Stimulated activated CD4-positive, alpha-beta T cell treated with anti-CD3 and anti-CD28 coated beads, TNF-alpha, amount 100 ng/mL, for 1 hour (primary cell): ENCODE measurements at regions not wholly inside any gene's neighbourhood (a gene's known extent, or its start where the extent isn't known, plus 50 kb on each side); places are given as distances from the start of the nearest gene placed in this dataset.
A peak's percentile ranks its signal among the peaks of the same experiment; 100 is the strongest.
"Not testable (repeated sequence)": the region's sequence is repeated elsewhere in the genome, so short reads cannot be mapped to it uniquely, and the experiment has no call there.

Experiments used
- DNase-seq, 3 donors: peaks; one replicate each; pipeline ENCODE4 v3.0.0-alpha.2; 2020; ENCODE audit warnings: low read depth in 3 of 3, low spot score in 1 of 3

- peak; percentile 56 to 78 (median 63) for DNase-seq
Observed at GRCh38 chr14:106605548-106606448, 1079.4 kb downstream of the TMEM121 start.

- DNase-seq = no peak
Observed at GRCh38 chr14:106606936-106607335, 1080.6 kb downstream of the TMEM121 start.

GRCh38 chr14:106610691-106611090 is 1084.3 kb downstream of the TMEM121 start:
- no peak for DNase-seq

GRCh38 chr14:106613256-106613655 is 1086.9 kb downstream of the TMEM121 start:
- no peak for DNase-seq

GRCh38 chr14:106618471-106618951 is 1092.1 kb downstream of the TMEM121 start:
- DNase-seq = peak; percentile 21 to 69 (median 50)

- no peak for DNase-seq
Observed at GRCh38 chr14:106619606-106620005, 1093.2 kb downstream of the TMEM121 start.

GRCh38 chr14:106620368-106620767 is 1094.0 kb downstream of the TMEM121 start:
- no peak for DNase-seq

GRCh38 chr14:106622200-106622745 is 1095.9 kb downstream of the TMEM121 start:
- no peak for DNase-seq

GRCh38 chr14:106625186-106625585 is 1098.8 kb downstream of the TMEM121 start:
- no peak for DNase-seq

- DNase-seq = not testable (repeated sequence)
Observed at GRCh38 chr14:106626469-106626868, 1100.1 kb downstream of the TMEM121 start.

GRCh38 chr14:106626942-106627588 is 1100.7 kb downstream of the TMEM121 start:
- peak in 2 of 3 donors; percentile 49 to 60 for DNase-seq

GRCh38 chr14:106631879-106632278 is 1105.5 kb downstream of the TMEM121 start:
- DNase-seq = no peak

- DNase-seq = no peak
Observed at GRCh38 chr14:106633721-106634120, 1107.3 kb downstream of the TMEM121 start.

GRCh38 chr14:106635569-106635968 is 1109.2 kb downstream of the TMEM121 start:
- DNase-seq = no peak

GRCh38 chr14:106638786-106639452 is 1112.5 kb downstream of the TMEM121 start:
- peak in 1 of 3 donors; percentile 11 for DNase-seq

GRCh38 chr14:106642090-106642489 is 1115.7 kb downstream of the TMEM121 start:
- no peak for DNase-seq

GRCh38 chr14:106642971-106643370 is 1116.6 kb downstream of the TMEM121 start:
- DNase-seq = not testable (repeated sequence)

- DNase-seq = not testable (repeated sequence)
Observed at GRCh38 chr14:106648874-106649273, 1122.5 kb downstream of the TMEM121 start.

- no peak for DNase-seq
Observed at GRCh38 chr14:106651016-106651415, 1124.6 kb downstream of the TMEM121 start.

GRCh38 chr14:106652494-106652893 is 1126.1 kb downstream of the TMEM121 start:
- DNase-seq = no peak

GRCh38 chr14:106657460-106657859 is 1131.1 kb downstream of the TMEM121 start:
- DNase-seq = peak in 2 of 3 donors; percentile 26 to 43
